ENCODE measurements at regions not wholly inside any gene's neighbourhood (a gene's known extent, or its start where the extent isn't known, plus 50 kb on each side); places are given as distances from the start of the nearest gene placed in this dataset.

GRCh38 chr6:27026361-27026760, 221.1 kb upstream of the PRSS16 start:
- TF ChIP-seq CTCF (IDR thresholded peaks at IDR 0.05) (no peak), POLR2A (IDR thresholded peaks at IDR 0.05) (no peak)

All from tibial nerve (tissue), 3 donors.